AG10803 (cell line): ENCODE measurements at regions not wholly inside any gene's neighbourhood (a gene's known extent, or its start where the extent isn't known, plus 50 kb on each side); places are given as distances from the start of the nearest gene placed in this dataset.

Source experiments
- DNase-seq: peaks from one replicate; pipeline ENCODE4 v3.0.0; 2010; ENCODE audit warnings: low read depth
- H3K4me3 ChIP-seq: 2 replicates; pipeline ENCODE4 v1.5.1; 2011; ENCODE audit warnings: mild to moderate bottlenecking, low read length, control low read depth
- CTCF ChIP-seq: conservative IDR thresholded peaks from 2 replicates; pipeline ENCODE4 v1.5.1; 2011; ENCODE audit warnings: mild to moderate bottlenecking, low read length, control low read depth, inconsistent platforms

GRCh38 chr4:58961925-58962324, 1851.7 kb upstream of the IGFBP7 start:
- no peak for TF ChIP-seq CTCF
- DNase-seq = no peak
- H3K4me3 ChIP-seq = no peak overlapping the region

GRCh38 chr4:58962424-58962823, 1852.2 kb upstream of the IGFBP7 start:
- no peak overlapping the region for H3K4me3 ChIP-seq
- TF ChIP-seq CTCF = no peak
- no peak for DNase-seq

- DNase-seq = no peak
- H3K4me3 ChIP-seq = no peak overlapping the region
- TF ChIP-seq CTCF = no peak
These were observed 1871.6 kb upstream of the IGFBP7 start for GRCh38 chr4:58981828-58982227.

- no peak for TF ChIP-seq CTCF
- H3K4me3 ChIP-seq = no peak overlapping the region
- no peak for DNase-seq
These were observed 1873.7 kb upstream of the IGFBP7 start for GRCh38 chr4:58983887-58984286.

- no peak for DNase-seq
- no peak for TF ChIP-seq CTCF
- H3K4me3 ChIP-seq = no peak overlapping the region
These were observed 1892.0 kb upstream of the IGFBP7 start for GRCh38 chr4:59002148-59002547.

- no peak for DNase-seq
- no peak for TF ChIP-seq CTCF
- H3K4me3 ChIP-seq = no peak overlapping the region
These were observed 1914.1 kb upstream of the IGFBP7 start for GRCh38 chr4:59024257-59024656.

GRCh38 chr4:59037812-59038211, 1927.6 kb upstream of the IGFBP7 start:
- no peak overlapping the region for H3K4me3 ChIP-seq
- DNase-seq = no peak
- TF ChIP-seq CTCF = no peak
